Activated naive CD4-positive, alpha-beta T cell (primary cell): ENCODE measurements at regions not wholly inside any gene's neighbourhood (a gene's known extent, or its start where the extent isn't known, plus 50 kb on each side); places are given as distances from the start of the nearest gene placed in this dataset.
"Not testable (repeated sequence)": the region's sequence is repeated elsewhere in the genome, so short reads cannot be mapped to it uniquely, and the experiment has no call there.

Source experiments
- DNase-seq, 4 experiments: peaks; one replicate each; lab custom pipeline; 2025; lab: John Stamatoyannopoulos, UW

GRCh38 chr5:165404917-165405316, 1899.5 kb downstream of the MAT2B start:
- DNase-seq, result no peak

- DNase-seq, result no peak
Observed at GRCh38 chr5:165405340-165405739, 1899.9 kb downstream of the MAT2B start.

GRCh38 chr5:165407352-165407751, 1901.9 kb downstream of the MAT2B start:
- DNase-seq, result no peak

GRCh38 chr5:165410476-165410875, 1905.1 kb downstream of the MAT2B start:
- no peak for DNase-seq

DNA sequence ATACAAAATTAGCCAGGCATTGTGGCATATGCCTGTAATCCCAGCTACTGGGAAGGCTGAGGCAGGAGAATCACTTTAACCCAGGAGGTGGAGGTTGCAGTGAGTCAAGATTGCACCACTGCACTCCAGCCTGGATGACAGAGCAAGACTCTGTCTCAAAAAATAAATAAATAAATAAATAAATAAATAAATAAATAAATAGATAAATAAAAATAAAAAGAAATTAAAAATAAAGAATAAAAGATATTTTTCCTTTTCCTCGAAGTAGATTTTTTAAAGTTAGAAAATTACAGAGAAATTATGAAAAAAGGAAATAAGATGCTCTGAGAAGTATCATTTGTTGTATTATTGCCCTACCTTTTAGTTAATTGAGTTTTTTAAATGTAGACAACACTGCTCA, 1906.1 kb downstream of the MAT2B start:
- DNase-seq, result not testable (repeated sequence)

DNA sequence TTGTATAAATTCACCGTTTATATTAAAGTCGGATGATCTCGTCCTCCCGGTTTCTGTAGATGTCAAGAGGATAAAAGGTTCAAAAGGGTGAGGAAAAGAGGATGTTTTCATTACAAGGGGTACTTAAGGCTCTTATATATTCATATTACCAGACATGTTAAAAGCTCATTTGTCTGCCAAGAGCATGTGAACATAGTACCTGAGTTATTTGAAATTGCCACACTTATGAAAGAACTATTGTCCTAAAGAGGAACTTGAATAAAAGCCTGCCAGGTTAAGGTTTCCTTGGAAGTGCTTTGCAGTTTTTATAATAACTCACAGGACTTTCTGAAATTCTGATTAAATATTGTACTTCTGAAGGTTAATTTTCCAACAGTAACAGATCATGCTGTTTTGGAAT, 1915.1 kb downstream of the MAT2B start:
- no peak for DNase-seq

DNA sequence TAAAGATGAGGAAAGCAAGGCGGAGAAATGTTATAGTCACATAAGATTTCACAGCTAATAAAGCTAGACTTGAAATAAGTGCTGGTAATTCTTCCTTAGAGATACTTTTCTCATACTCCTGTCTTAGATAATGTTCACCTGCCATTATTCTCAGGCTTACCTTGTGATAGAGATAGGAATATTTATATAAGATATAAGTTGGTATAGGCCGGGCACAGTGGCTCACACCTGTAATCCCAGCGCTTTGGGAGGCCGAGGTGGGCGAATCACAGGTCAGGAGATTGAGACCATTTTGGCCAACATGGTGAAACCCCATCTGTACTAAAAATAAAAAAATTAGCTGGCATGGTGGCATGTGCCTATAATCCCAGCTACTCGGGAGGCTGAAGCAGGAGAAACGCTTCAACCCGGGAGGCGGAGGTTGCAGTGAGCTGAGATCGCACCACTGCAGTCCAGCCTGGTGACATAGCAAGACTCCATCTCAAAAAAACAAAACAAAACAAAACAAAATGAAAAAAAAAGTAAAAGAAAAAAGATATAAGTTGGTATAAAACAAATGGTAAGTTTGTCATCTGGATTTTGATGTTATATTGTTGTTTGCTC, 1918.4 kb downstream of the MAT2B start:
- no peak for DNase-seq

GRCh38 chr5:165425594-165425993, 1920.2 kb downstream of the MAT2B start:
- DNase-seq, result no peak

DNA sequence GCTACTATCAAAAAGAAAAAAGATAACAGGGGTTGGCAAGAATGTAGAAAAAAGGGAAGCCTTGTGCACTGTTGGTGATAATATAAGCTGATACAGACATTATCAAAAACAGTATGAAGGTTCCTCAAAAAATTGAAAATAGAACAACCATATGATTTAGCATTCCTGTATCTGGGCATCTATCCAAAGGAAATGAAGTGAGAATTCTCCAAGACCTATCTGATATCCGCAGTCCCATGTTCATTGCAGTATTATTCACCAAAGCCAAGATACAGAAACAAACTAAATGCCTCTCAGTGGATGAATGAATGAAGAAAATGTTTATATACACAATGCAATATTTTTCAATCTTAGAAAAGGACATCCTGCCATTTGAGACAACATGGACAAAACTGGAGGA, 1943.3 kb downstream of the MAT2B start:
- DNase-seq, result no peak

DNA sequence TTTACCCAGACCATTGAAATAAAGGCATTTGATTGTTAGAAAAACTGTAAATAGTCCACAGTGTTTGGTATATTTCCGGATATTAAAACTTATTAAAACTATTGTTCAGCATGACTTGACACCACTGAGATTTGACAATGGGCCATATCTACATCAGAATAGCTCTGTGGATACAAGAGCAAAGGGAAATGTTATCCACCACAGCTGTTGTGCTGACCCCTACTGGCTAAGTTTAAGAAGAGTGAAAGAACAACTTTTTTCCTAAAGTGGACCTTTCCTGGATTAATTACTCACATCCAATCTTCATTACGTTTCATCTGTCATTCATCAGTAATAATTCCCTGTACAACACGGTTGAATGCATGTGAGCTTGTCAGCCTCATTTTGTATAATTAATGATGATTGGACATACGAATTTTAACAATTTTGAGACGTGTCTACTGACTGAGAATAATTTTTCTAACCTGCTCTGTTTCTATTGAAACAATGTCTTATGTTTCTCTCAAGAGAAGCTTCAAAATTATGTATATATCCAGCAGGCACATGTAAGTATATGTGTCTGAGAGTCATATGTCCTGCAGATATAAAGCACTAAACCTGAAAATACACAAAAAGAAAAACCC, 1952.6 kb downstream of the MAT2B start:
- no peak for DNase-seq

DNA sequence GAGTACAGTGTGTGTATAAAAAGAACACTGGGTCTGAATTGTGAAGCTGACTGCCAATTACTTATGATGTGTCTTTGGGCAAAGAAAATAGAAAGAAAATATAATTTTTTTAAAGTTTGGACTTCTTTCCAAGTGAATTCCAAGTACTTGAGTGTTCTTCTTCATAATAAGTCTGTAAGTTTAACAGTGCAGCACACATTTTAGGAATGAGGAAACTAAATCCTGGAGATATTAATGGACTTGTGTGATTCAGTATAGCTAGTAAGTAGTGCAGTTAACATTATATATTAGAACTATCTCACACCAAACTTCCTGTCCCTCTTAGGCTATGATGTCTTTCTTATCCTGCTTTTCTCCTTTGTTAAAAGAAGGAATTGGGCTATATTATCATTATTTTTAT, 1953.8 kb downstream of the MAT2B start:
- DNase-seq, result no peak

DNA sequence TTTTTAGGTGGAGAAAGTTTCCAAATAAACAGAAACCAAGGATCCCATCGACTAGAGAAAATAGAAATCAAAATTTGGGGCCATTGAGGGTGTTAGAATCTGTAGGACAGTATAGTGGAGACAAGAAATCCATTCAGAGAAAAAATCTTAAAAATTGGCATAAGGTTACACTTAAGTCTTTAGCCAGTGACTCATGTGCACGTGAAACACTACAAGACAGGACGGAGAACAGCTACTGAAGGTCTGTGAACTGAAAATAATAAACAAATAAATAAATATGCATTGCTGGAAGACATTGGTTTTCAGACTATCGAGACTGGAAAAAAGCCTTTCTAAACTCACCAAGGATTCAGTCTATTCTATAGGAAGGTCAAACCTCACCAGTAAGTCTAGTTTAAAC, 1955.5 kb downstream of the MAT2B start:
- DNase-seq, result no peak

DNA sequence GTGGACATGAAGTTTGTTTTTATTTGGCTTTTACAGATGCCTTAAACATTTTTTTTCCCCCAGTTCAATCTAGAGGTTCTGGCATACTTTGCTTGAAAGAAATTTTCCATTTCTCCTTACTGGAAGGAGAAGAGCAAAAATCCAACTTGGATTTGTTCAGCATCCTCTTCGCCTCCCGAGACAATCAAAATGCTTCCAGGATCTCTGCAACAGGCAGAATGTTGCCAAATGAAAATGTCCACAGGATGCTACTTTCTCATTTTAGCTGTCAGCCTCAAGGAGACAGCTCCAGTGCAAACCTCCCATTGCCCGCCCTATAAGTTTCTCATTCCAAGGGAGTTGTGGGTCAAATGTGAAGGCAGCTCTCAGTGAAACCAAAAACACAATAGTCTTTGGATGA, 1972.1 kb downstream of the MAT2B start:
- no peak for DNase-seq

DNA sequence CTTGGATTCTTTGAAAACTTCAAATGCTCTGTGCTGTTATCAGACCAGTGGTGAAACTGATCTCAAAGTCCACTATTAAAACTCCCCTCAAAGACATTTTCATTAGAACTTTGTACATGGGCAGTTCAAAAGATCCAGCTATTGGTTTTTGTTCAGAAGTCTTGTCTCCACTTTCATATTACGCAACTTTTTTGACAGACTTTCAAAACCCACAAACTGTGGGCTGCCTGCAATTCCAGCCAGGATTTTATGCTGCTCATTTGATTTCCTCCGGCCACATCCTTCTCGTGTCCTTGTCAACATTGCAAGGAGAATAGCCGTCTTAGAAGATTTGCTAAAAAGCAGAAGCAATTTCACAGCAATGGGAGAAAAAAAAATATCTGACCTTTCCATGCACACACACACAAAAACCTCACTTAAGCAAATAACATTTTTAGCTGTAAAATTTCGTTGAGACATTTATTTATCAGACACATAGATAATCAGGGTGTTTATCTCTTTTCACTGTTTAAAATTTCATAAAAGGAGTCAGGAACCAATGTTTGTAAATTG, 1990.5 kb downstream of the MAT2B start:
- DNase-seq, result no peak

GRCh38 chr5:165497707-165498106, 1992.3 kb downstream of the MAT2B start:
- no peak for DNase-seq

DNA sequence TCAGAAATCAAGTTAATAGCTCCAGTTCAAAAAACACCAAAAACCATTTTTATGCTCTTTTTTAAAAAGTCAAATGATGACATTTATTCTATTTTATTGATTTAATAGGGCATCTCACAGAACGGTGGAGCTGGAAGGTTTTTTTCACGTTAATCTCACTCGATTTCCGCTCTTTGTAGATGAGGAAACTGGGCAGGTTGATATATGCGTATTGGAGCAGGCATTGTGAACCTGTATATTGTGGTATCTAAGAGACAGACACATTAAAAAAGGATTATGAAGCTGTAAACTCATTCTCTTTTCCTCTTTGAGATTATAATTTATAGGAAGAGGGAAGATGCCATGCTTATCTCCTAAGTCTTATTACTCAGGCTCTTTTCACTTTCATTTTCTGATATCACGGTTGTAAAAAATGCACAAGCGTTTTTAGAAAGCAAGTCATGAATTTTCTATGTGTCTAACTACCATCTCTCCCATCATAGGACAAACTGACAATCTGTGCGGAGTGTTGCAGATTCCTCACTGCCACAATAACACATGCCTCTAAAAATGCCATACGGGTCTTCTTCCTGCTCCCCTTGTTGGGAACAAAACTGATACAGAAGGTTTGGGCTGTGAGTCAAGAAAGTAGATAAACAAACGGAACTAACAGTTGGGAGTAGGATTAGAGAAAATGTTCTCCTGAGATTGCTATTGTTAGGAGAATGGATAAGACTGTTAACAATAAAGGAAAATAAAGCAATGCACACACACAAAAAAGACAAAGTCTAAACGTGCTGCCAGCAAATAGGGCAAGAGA, 1997.7 kb downstream of the MAT2B start:
- no peak for DNase-seq

DNA sequence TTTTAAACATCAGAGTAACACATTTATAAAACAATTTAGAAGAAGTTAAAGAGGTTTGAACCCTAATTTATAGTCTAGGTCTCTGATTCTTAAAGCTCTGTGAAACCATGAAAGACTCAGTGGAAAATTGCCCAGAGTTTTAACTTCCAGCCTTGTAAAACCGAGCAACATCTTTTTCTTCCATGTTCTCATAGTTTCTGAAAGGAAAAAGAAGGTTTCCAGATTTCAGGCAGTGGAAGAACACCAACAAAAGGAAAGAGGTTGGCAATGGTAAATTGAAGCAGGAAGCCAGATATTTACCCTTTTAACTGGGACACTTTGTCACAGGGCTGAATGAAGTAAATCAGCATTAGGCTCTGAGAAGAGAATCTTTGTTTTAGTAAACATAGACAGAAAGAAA, 1999.3 kb downstream of the MAT2B start:
- DNase-seq, result no peak

DNA sequence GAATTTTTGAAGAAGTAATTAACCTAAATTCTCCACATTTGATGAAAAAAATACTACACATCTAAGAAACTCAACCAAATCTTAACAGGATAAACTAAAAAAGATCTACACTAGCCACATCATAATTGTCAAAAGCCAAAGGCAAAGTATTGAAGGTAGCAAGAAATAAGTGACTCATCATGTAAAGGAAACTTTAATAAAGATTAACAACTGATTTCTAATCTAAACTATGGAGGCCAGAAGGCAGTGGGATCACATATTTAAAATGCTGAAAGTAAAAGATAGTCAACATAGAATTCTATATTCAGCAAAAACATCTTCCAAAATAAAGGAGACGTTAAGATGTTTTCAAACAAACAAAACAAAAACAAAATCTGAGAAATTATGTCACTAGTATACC, 2002.9 kb downstream of the MAT2B start:
- DNase-seq, result no peak

DNA sequence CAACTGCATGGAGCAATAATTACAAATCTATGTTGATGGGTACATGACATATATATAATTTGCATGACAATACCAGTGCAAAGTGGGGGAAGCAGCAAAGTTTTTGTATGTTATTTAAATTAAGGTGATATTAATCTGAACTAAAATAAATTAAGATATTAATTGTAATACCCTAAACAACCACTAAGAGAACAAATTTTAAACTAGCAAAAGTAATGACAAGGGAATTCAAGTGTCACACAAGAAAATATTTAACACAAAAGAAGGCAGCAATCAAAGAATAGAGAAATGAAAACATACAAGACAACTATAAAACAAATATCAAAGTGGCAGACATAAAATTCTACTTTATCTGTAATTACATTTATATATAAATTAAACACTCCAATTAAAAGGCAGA, 2003.4 kb downstream of the MAT2B start:
- DNase-seq, result no peak

- DNase-seq, result no peak
Observed at GRCh38 chr5:165521816-165522610, 2016.6 kb downstream of the MAT2B start.

GRCh38 chr5:165525271-165525670, 2019.9 kb downstream of the MAT2B start:
- DNase-seq, result no peak

DNA sequence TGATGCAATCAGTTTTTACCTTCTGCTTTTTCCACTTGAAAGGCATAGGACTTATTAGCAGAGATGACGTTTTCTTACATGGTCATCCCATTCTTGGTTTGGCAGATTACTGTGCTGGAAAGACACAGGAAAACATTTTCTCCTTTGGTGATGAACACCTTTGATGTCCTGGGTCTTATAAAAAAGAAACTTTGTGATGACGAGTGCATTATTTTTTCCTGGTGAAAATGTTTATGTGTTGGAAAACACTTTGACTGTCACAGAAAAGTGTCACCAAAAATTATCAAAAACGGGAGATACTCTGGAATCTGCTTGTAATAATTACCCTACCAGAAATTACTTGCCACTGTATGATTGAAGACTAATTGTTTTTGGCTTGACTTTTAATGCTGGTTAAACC, 2020.9 kb downstream of the MAT2B start:
- DNase-seq, result no peak
